ENCODE measurements at regions not wholly inside any gene's neighbourhood (a gene's known extent, or its start where the extent isn't known, plus 50 kb on each side); places are given as distances from the start of the nearest gene placed in this dataset.

GRCh38 chr18:67733088-67733487, 216.6 kb upstream of the DSEL start:
- H3K4me1 ChIP-seq (replicated peaks; ENCODE audit: insufficient read depth): no peaks in the 10 kb centered on the region
- H3K4me2 ChIP-seq: no peak overlapping the region
- H3F3A ChIP-seq (ENCODE audit: insufficient read depth, low read depth): no peaks in the 10 kb centered on the region; the same call in 1 of the 2 replicates
- H3K9me2 ChIP-seq (ENCODE audit: insufficient read depth): no peaks in the 10 kb centered on the region
- ChIA-PET POLR2A (ENCODE audit: unreplicated experiment) (no interaction called here), CTCF (no interaction called here)
- no TSS peak for BruUV-seq (replicated peaks)
- H3K4me3 ChIP-seq: no peak overlapping the region
- H3K79me2 ChIP-seq (ENCODE audit: low read depth): no peaks in the 10 kb centered on the region
- intact Hi-C loops (cut with micrococcal nuclease; ENCODE audit: unreplicated experiment): no loop called here
- TF ChIP-seq CTCF (conservative IDR thresholded peaks at IDR 0.05): no peak
- no peak for TF ChIP-seq EZH2 (IDR thresholded peaks at IDR 0.05; ENCODE audit: low read depth)
- no peak overlapping the region for H3K27ac ChIP-seq
- no peak overlapping the region for H2AFZ ChIP-seq
- no peaks in the 10 kb centered on the region for H3K27me3 ChIP-seq (ENCODE audit: insufficient read depth, low read depth)
- H4K20me1 ChIP-seq (ENCODE audit: insufficient read depth): no peaks in the 10 kb centered on the region
- DNase-seq: no peak
- H3K9me3 ChIP-seq (ENCODE audit: insufficient read depth, low read depth): peaks cover 4% of the 10 kb centered on the region; the same call in 1 of the 2 replicates
- H3K36me3 ChIP-seq (ENCODE audit: low read depth): no peaks in the 10 kb centered on the region

GRCh38 chr18:67731851-67732250, 215.3 kb upstream of the DSEL start:
- no peaks in the 10 kb centered on the region for H3K79me2 ChIP-seq (ENCODE audit: low read depth)
- H2AFZ ChIP-seq: no peak overlapping the region
- no peak overlapping the region for H3K4me3 ChIP-seq
- no peaks in the 10 kb centered on the region; the same call in 1 of the 2 replicates for H3F3A ChIP-seq (ENCODE audit: insufficient read depth, low read depth)
- no peaks in the 10 kb centered on the region for H3K4me1 ChIP-seq (replicated peaks; ENCODE audit: insufficient read depth)
- no peak overlapping the region for H3K27ac ChIP-seq
- ChIA-PET POLR2A (ENCODE audit: unreplicated experiment) (no interaction called here), CTCF (no interaction called here)
- TF ChIP-seq CTCF (conservative IDR thresholded peaks at IDR 0.05) (no peak), EZH2 (IDR thresholded peaks at IDR 0.05; ENCODE audit: low read depth) (no peak)
- H3K9me3 ChIP-seq (ENCODE audit: insufficient read depth, low read depth): peaks cover 4% of the 10 kb centered on the region; the same call in 1 of the 2 replicates
- H3K36me3 ChIP-seq (ENCODE audit: low read depth): no peaks in the 10 kb centered on the region
- H3K9me2 ChIP-seq (ENCODE audit: insufficient read depth): no peaks in the 10 kb centered on the region
- DNase-seq: no peak
- H3K27me3 ChIP-seq (ENCODE audit: insufficient read depth, low read depth): no peaks in the 10 kb centered on the region
- no peak overlapping the region for H3K4me2 ChIP-seq
- intact Hi-C loops (cut with micrococcal nuclease; ENCODE audit: unreplicated experiment): no loop called here
- no peaks in the 10 kb centered on the region for H4K20me1 ChIP-seq (ENCODE audit: insufficient read depth)
- BruUV-seq (replicated peaks): no TSS peak

GRCh38 chr18:67730886-67731285, 214.4 kb upstream of the DSEL start:
- no TSS peak for BruUV-seq (replicated peaks)
- Histone ChIP-seq H3K27me3 (ENCODE audit: insufficient read depth, low read depth) (no peaks in the 10 kb centered on the region), H2AFZ (peak overlapping the region; percentile 60; the same call in 1 of the 2 replicates), H3K79me2 (ENCODE audit: low read depth) (no peaks in the 10 kb centered on the region), H3K36me3 (ENCODE audit: low read depth) (no peaks in the 10 kb centered on the region), H3K4me3 (no peak overlapping the region), H3F3A (ENCODE audit: insufficient read depth, low read depth) (no peaks in the 10 kb centered on the region; the same call in 1 of the 2 replicates), H3K4me1 (replicated peaks; ENCODE audit: insufficient read depth) (no peaks in the 10 kb centered on the region), H3K4me2 (no peak overlapping the region), H4K20me1 (ENCODE audit: insufficient read depth) (no peaks in the 10 kb centered on the region), H3K9me3 (ENCODE audit: insufficient read depth, low read depth) (peaks cover 4% of the 10 kb centered on the region; the same call in 1 of the 2 replicates), H3K27ac (no peak overlapping the region), H3K9me2 (ENCODE audit: insufficient read depth) (no peaks in the 10 kb centered on the region)
- TF ChIP-seq CTCF (conservative IDR thresholded peaks at IDR 0.05) (no peak), EZH2 (IDR thresholded peaks at IDR 0.05; ENCODE audit: low read depth) (no peak)
- CTCF ChIA-PET: no interaction called here
- intact Hi-C loops (cut with micrococcal nuclease; ENCODE audit: unreplicated experiment): no loop called here
- POLR2A ChIA-PET (ENCODE audit: unreplicated experiment): no interaction called here
- DNase-seq: no peak
